Breast epithelium (tissue), 4 donors: ENCODE measurements at regions not wholly inside any gene's neighbourhood (a gene's known extent, or its start where the extent isn't known, plus 50 kb on each side); places are given as distances from the start of the nearest gene placed in this dataset.

ENCODE experiments used
- DNase-seq, 2 donors: peaks; one replicate each; pipeline ENCODE4 v3.0.0-alpha.2; 2019; ENCODE audit warnings: low spot score in 2 of 2
- H3K27ac ChIP-seq, 2 donors: fragments of 200-600 bp; sonication (generic) in 1 of 2; one replicate each; pipeline ENCODE4 v1.5.1; 2016 to 2019; ENCODE audit warnings: mild to moderate bottlenecking in 1 of 2
- H3K27me3 ChIP-seq, 2 donors: fragments of 200-600 bp; sonication (generic) in 1 of 2; one replicate each; pipeline versions ENCODE4 v1.5.1 to v1.6.0; 2017 to 2019; ENCODE audit warnings: control low read depth in 1 of 2, mild to moderate bottlenecking in 1 of 2
- H3K36me3 ChIP-seq: fragments of 200-600 bp; one replicate; pipeline ENCODE4 v1.5.1; 2019
- H3K4me1 ChIP-seq, 2 donors: fragments of 200-600 bp; sonication (generic); one replicate each; pipeline ENCODE4 v1.5.1; 2016 to 2019; ENCODE audit warnings: control low read depth in 1 of 2
- H3K4me3 ChIP-seq, 3 donors: fragments of 200-600 bp; sonication (generic); 1 replicate in 2 of 3; 2 replicates in 1 of 3; pipeline ENCODE4 v1.5.1; 2016 to 2019; ENCODE audit warnings: mild to moderate bottlenecking in 3 of 3, moderate library complexity in 2 of 3
- H3K9me3 ChIP-seq, 2 donors: fragments of 200-600 bp; sonication (generic) in 1 of 2; one replicate each; pipeline ENCODE4 v1.5.1; 2016 to 2019; ENCODE audit warnings: control low read depth in 1 of 2
- CTCF ChIP-seq, 3 donors: fragments of 450-650 bp; IDR thresholded peaks; one replicate each; pipeline ENCODE4 v1.5.1; 2016 to 2017; ENCODE audit warnings: antibody characterized with exemption in 3 of 3, mild to moderate bottlenecking in 3 of 3, moderate library complexity in 3 of 3
- POLR2A ChIP-seq: fragments of 450-650 bp; IDR thresholded peaks from one replicate; pipeline ENCODE4 v1.6.1; 2016; ENCODE audit warnings: antibody characterized with exemption, mild to moderate bottlenecking, moderate library complexity
- POLR2AphosphoS5 ChIP-seq, 3 donors: sonication (generic); formaldehyde crosslinking; IDR thresholded peaks; one replicate each; pipeline ENCODE4 v1.6.1; 2017; ENCODE audit warnings: antibody characterized with exemption in 3 of 3
- intact Hi-C: fragments of 100-400 bp; cut with DNase I; formaldehyde crosslinking; loops from one replicate; pipeline ENCODE4 v1.15.1; 2023; ENCODE audit warnings: low total_unique reads

DNA sequence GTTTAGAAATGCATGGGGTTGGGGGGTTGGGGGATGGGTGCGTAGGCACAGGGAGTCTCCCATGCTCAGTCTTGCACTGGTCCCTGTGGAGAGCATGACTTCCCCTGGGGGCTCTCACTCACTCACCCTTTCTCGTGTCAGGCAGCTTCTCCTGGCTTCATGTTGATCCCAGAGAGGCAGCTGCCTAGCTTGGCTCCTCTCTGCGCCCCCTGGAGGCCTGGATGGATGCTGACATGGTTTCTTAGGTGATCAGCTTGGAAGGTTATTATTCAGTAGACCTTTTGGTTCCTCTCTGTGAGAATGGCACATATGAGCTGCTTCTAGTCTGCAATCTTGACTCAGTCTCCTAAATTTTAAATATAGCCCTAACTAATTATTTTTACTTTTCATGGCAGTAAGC is 109.3 kb upstream of the FAM83B start:
- Histone ChIP-seq H3K4me3 (no peak overlapping the region), H3K36me3 (no peaks in the 10 kb centered on the region), H3K27ac (no peak overlapping the region), H3K27me3 (no peaks in the 10 kb centered on the region), H3K4me1 (no peaks in the 10 kb centered on the region), H3K9me3 (peaks cover 8 to 23% of the 10 kb centered on the region in 2 donors)
- intact Hi-C loops = no loop called here
- DNase-seq = no peak
- TF ChIP-seq CTCF (IDR thresholded peaks at IDR 0.05) = no peak
- no peak for TF ChIP-seq POLR2A
- TF ChIP-seq POLR2AphosphoS5 (IDR thresholded peaks at IDR 0.05) = no peak

GRCh38 chr6:54747955-54748354 is 98.6 kb upstream of the FAM83B start:
- Histone ChIP-seq H3K4me3 (no peak overlapping the region), H3K4me1 (no peaks in the 10 kb centered on the region), H3K36me3 (no peaks in the 10 kb centered on the region), H3K27ac (no peak overlapping the region), H3K9me3 (peaks cover 4 to 16% of the 10 kb centered on the region in 2 donors), H3K27me3 (no peaks in the 10 kb centered on the region)
- TF ChIP-seq POLR2A (no peak), CTCF (IDR thresholded peaks at IDR 0.05) (no peak), POLR2AphosphoS5 (IDR thresholded peaks at IDR 0.05) (no peak)
- no peak for DNase-seq
- intact Hi-C loops = no loop called here

DNA sequence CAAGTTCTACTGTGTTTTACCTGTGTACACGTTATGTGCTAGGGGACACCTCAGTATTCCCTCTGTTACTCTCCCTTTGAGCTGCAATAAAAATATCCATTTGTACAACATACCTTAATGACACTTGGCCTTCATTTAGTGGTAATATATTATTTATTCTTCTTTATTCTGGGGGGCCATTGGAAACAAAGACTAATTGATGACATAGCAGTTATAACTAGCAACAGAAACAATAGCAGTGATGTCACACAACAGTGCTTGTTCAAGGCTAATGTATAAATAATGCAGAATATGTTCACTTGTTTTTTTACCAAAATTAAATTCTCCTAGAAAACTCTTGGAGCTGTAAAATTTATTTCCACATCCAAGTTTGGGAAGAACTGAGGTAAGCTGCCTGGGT is 92.2 kb upstream of the FAM83B start:
- Histone ChIP-seq H3K36me3 (no peaks in the 10 kb centered on the region), H3K4me3 (no peak overlapping the region), H3K4me1 (no peaks in the 10 kb centered on the region), H3K27me3 (no peaks in the 10 kb centered on the region), H3K9me3 (no peaks in the 10 kb centered on the region), H3K27ac (no peak overlapping the region)
- DNase-seq = no peak
- TF ChIP-seq POLR2AphosphoS5 (IDR thresholded peaks at IDR 0.05) (no peak), CTCF (IDR thresholded peaks at IDR 0.05) (no peak), POLR2A (no peak)
- intact Hi-C loops = no loop called here

- Histone ChIP-seq H3K9me3 (no peaks in the 10 kb centered on the region), H3K4me3 (no peak overlapping the region), H3K4me1 (no peaks in the 10 kb centered on the region), H3K36me3 (no peaks in the 10 kb centered on the region), H3K27ac (no peak overlapping the region), H3K27me3 (no peaks in the 10 kb centered on the region)
- no peak for TF ChIP-seq CTCF (IDR thresholded peaks at IDR 0.05)
- TF ChIP-seq POLR2A = no peak
- TF ChIP-seq POLR2AphosphoS5 (IDR thresholded peaks at IDR 0.05) = no peak
- intact Hi-C loops = no loop called here
- DNase-seq = no peak
Observed at GRCh38 chr6:54758340-54758739, 88.2 kb upstream of the FAM83B start.

- DNase-seq = no peak
- Histone ChIP-seq H3K9me3 (no peaks in the 10 kb centered on the region), H3K36me3 (no peaks in the 10 kb centered on the region), H3K27ac (no peak overlapping the region), H3K4me1 (no peaks in the 10 kb centered on the region), H3K4me3 (no peak overlapping the region), H3K27me3 (no peaks in the 10 kb centered on the region)
- intact Hi-C loops = no loop called here
- TF ChIP-seq CTCF (IDR thresholded peaks at IDR 0.05) = no peak
- TF ChIP-seq POLR2A = no peak
- no peak for TF ChIP-seq POLR2AphosphoS5 (IDR thresholded peaks at IDR 0.05)
Observed at GRCh38 chr6:54768494-54768893, 78.1 kb upstream of the FAM83B start.
